GM19397 (cell line): ENCODE measurements at regions not wholly inside any gene's neighbourhood (a gene's known extent, or its start where the extent isn't known, plus 50 kb on each side); places are given as distances from the start of the nearest gene placed in this dataset.
"Not testable (repeated sequence)": the region's sequence is repeated elsewhere in the genome, so short reads cannot be mapped to it uniquely, and the experiment has no call there.

Experiments used
- ATAC-seq: cut with Tn5 transposase; IDR thresholded peaks from one replicate; pipeline ENCODE4 v1.9.1; 2021; ENCODE audit warnings: mild to moderate bottlenecking, moderate library complexity; ENCODE audit not compliant: unreplicated experiment

- no peak for ATAC-seq
These were observed 88.6 kb downstream of the MRPL14 start for GRCh38 chr6:44038543-44039065.

GRCh38 chr6:44037847-44038542, 89.3 kb downstream of the MRPL14 start:
- ATAC-seq: no peak

- not testable (repeated sequence) for ATAC-seq
These were observed 90.0 kb downstream of the MRPL14 start for GRCh38 chr6:44037276-44037675.

GRCh38 chr6:44036699-44037101, 90.6 kb downstream of the MRPL14 start:
- no peak for ATAC-seq

- ATAC-seq: no peak
These were observed 91.1 kb downstream of the MRPL14 start for GRCh38 chr6:44036196-44036595.

- no peak for ATAC-seq
These were observed 91.6 kb downstream of the MRPL14 start for GRCh38 chr6:44035621-44036020.

GRCh38 chr6:44034931-44035345, 92.3 kb downstream of the MRPL14 start:
- ATAC-seq: no peak

GRCh38 chr6:44034391-44034861, 92.8 kb downstream of the MRPL14 start:
- ATAC-seq: no peak

GRCh38 chr6:44030812-44031454, 96.3 kb downstream of the MRPL14 start:
- no peak for ATAC-seq

GRCh38 chr6:44029444-44030185, 97.6 kb downstream of the MRPL14 start:
- ATAC-seq: no peak

GRCh38 chr6:44028789-44029310, 98.4 kb downstream of the MRPL14 start:
- no peak for ATAC-seq

GRCh38 chr6:44025226-44025625, 102.0 kb downstream of the MRPL14 start:
- ATAC-seq: no peak

GRCh38 chr6:44024574-44025219, 102.6 kb downstream of the MRPL14 start:
- ATAC-seq: no peak

GRCh38 chr6:44023586-44024454, 103.4 kb downstream of the MRPL14 start:
- ATAC-seq: no peak

GRCh38 chr6:44022671-44023352, 104.4 kb downstream of the MRPL14 start:
- ATAC-seq: no peak

- no peak for ATAC-seq
These were observed 105.0 kb downstream of the MRPL14 start for GRCh38 chr6:44022296-44022661.

GRCh38 chr6:44021589-44022295, 105.5 kb downstream of the MRPL14 start:
- no peak for ATAC-seq

- no peak for ATAC-seq
These were observed 106.4 kb downstream of the MRPL14 start for GRCh38 chr6:44020664-44021425.
